ENCODE measurements at regions not wholly inside any gene's neighbourhood (a gene's known extent, or its start where the extent isn't known, plus 50 kb on each side); places are given as distances from the start of the nearest gene placed in this dataset.

- no peak for TF ChIP-seq CTCF (IDR thresholded peaks at IDR 0.05)
- peak in 1 of 3 donors; percentile 25 for TF ChIP-seq POLR2AphosphoS5 (IDR thresholded peaks at IDR 0.05)
- no peak for TF ChIP-seq POLR2A (IDR thresholded peaks at IDR 0.05)
Measured at GRCh38 chr10:121418126-121418777, 180.0 kb downstream of the FGFR2 start.
